SJCRH30 (cell line): ENCODE measurements at regions not wholly inside any gene's neighbourhood (a gene's known extent, or its start where the extent isn't known, plus 50 kb on each side); places are given as distances from the start of the nearest gene placed in this dataset.
A peak's percentile ranks its signal among the peaks of the same experiment; 100 is the strongest.

ENCODE experiments used
- DNase-seq, 2 experiments: peaks; one replicate each; pipeline ENCODE4 v3.0.0-alpha.2; 2015 to 2020
- H3K27ac ChIP-seq: fragments of 250-450 bp; sonication (Bioruptor Pico); 2 replicates; pipeline ENCODE4 v1.5.1; 2020; ENCODE audit warnings: mild to moderate bottlenecking, moderate library complexity
- H3K27me3 ChIP-seq: fragments of 250-450 bp; sonication (Bioruptor Pico); 2 replicates; pipeline ENCODE4 v1.5.1; 2020; ENCODE audit warnings: mild to moderate bottlenecking, moderate library complexity
- H3K36me3 ChIP-seq: fragments of 250-450 bp; sonication (Bioruptor Pico); 2 replicates; pipeline ENCODE4 v1.5.1; 2020; ENCODE audit warnings: mild to moderate bottlenecking, moderate library complexity
- H3K4me1 ChIP-seq: fragments of 250-450 bp; sonication (Bioruptor Pico); 2 replicates; pipeline ENCODE4 v1.5.1; 2020; ENCODE audit warnings: mild to moderate bottlenecking, moderate library complexity
- H3K4me3 ChIP-seq: fragments of 250-450 bp; sonication (Bioruptor Pico); 2 replicates; pipeline ENCODE4 v1.5.1; 2020; ENCODE audit warnings: mild to moderate bottlenecking, moderate library complexity
- H3K9me3 ChIP-seq: fragments of 250-450 bp; sonication (Bioruptor Pico); replicated peaks from 2 replicates; pipeline ENCODE4 v1.5.1; 2020; ENCODE audit warnings: mild to moderate bottlenecking, moderate library complexity

DNA sequence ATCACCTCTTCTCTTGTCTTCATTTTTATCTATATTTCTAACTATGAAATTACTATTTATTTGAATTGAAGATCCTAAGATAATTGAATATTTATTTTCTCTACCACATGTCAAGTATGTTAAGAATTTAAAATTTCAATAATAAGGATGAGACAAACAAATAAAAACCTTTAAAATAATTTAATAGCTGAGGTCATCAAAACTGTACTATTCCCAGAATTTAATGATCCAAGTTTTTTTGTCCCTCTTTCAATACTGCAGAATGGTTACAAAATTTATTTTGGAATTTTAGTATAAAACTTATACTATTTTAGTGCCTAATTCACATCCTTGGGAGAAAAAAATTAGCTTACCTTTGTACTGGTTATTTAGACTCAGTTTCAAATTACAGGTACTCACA lies 774.9 kb downstream of the ROBO2 start:
- H3K27ac ChIP-seq = no peak overlapping the region
- H3K27me3 ChIP-seq = no peaks in the 10 kb centered on the region
- H3K4me3 ChIP-seq = no peak overlapping the region
- H3K9me3 ChIP-seq = no peaks in the 10 kb centered on the region
- no peaks in the 10 kb centered on the region for H3K4me1 ChIP-seq
- DNase-seq = no peak
- no peaks in the 10 kb centered on the region for H3K36me3 ChIP-seq

GRCh38 chr3:77815467-77815866 lies 775.6 kb downstream of the ROBO2 start:
- H3K27me3 ChIP-seq = no peaks in the 10 kb centered on the region
- H3K36me3 ChIP-seq = no peaks in the 10 kb centered on the region
- H3K4me1 ChIP-seq = no peaks in the 10 kb centered on the region; the same call in 1 of the 2 replicates
- H3K27ac ChIP-seq = no peak overlapping the region
- H3K9me3 ChIP-seq = no peaks in the 10 kb centered on the region
- peak in 1 of 2 experiments; percentile 30 for DNase-seq
- no peak overlapping the region for H3K4me3 ChIP-seq

DNA sequence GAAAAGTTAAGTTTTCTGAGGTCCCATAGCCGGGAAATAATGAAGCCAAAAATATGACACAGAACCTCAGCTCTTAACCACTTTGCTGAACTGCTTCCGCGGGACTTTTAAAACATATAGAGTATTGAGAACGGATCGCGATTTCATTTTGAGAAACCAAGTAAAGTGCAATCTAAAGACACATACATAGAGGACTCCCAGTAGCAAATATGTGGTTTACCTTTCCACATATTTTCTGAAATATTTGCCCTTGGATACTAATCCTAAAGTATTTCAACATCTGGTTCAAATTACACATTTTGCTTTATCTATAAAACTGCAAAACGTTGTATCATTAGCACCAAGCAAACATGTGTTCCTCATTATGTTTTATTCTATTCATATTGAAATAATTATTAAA lies 776.5 kb downstream of the ROBO2 start:
- H3K36me3 ChIP-seq = no peaks in the 10 kb centered on the region
- no peak overlapping the region for H3K27ac ChIP-seq
- H3K27me3 ChIP-seq = no peaks in the 10 kb centered on the region
- no peak for DNase-seq
- no peaks in the 10 kb centered on the region for H3K9me3 ChIP-seq
- H3K4me1 ChIP-seq = no peaks in the 10 kb centered on the region; the same call in 1 of the 2 replicates
- no peak overlapping the region for H3K4me3 ChIP-seq

- Histone ChIP-seq H3K9me3 (no peaks in the 10 kb centered on the region), H3K4me3 (no peak overlapping the region), H3K27ac (no peak overlapping the region), H3K4me1 (no peaks in the 10 kb centered on the region; the same call in 1 of the 2 replicates), H3K27me3 (no peaks in the 10 kb centered on the region), H3K36me3 (no peaks in the 10 kb centered on the region)
- DNase-seq = peak; percentile 15 to 20
Observed at GRCh38 chr3:77825001-77825827, 785.3 kb downstream of the ROBO2 start.

- Histone ChIP-seq H3K27ac (no peak overlapping the region), H3K9me3 (no peaks in the 10 kb centered on the region), H3K36me3 (no peaks in the 10 kb centered on the region), H3K4me3 (no peak overlapping the region), H3K27me3 (no peaks in the 10 kb centered on the region), H3K4me1 (no peaks in the 10 kb centered on the region)
- DNase-seq = no peak
Observed at GRCh38 chr3:77835921-77836320, 796.0 kb downstream of the ROBO2 start.

DNA sequence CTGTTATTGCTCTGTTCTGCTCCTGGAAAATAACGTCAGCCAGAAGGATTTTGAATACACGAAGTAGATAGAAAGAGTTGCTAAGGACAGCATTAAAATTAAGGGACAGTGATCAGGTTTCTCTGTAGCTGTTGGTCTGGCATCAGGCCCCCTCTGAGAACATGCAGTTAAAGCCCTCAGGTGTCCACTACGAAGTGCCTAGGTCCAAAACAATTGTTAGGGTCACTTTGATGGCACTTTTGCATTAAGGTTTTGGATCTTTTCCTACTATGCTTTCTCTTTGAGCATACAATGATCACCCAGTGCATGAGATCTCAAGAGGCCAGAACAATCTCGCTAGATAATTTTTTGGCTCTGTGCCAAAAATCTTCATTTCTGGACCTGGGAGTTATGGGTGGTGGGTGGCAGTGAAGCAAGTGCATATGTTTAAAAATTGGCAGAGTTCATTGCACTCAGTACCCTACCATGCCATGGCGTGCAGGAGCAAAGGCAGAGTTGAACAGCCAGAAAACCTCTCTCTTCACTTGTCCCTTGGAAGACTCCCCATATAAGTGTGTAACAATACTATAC lies 797.6 kb downstream of the ROBO2 start:
- no peak for DNase-seq
- H3K9me3 ChIP-seq = no peaks in the 10 kb centered on the region
- no peak overlapping the region for H3K27ac ChIP-seq
- no peaks in the 10 kb centered on the region for H3K27me3 ChIP-seq
- H3K36me3 ChIP-seq = no peaks in the 10 kb centered on the region
- H3K4me3 ChIP-seq = no peak overlapping the region
- H3K4me1 ChIP-seq = no peaks in the 10 kb centered on the region

DNA sequence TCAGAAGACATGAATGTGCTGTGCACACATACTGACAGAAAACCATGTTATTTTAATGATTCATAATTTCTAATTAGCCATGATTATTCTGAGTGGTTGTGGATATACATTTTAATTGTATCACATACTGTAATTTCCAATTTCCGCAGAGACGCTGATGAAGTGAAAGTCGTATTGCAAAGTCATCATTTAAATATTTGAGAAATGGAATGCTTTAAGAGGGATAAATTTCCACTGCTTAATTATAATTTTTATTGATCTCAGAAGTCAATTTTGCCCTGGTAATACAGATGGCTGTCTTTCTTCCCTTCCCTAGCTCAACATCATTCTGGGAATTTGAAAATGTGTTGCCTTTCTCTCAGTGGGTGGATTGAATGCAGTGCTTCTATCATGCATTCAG lies 819.3 kb downstream of the ROBO2 start:
- H3K9me3 ChIP-seq = no peaks in the 10 kb centered on the region
- no peaks in the 10 kb centered on the region for H3K4me1 ChIP-seq
- DNase-seq = no peak
- no peak overlapping the region for H3K4me3 ChIP-seq
- no peaks in the 10 kb centered on the region for H3K36me3 ChIP-seq
- H3K27me3 ChIP-seq = no peaks in the 10 kb centered on the region
- H3K27ac ChIP-seq = no peak overlapping the region

GRCh38 chr3:77868725-77869124 lies 828.8 kb downstream of the ROBO2 start:
- Histone ChIP-seq H3K27ac (no peak overlapping the region), H3K4me3 (no peak overlapping the region), H3K36me3 (no peaks in the 10 kb centered on the region), H3K9me3 (no peaks in the 10 kb centered on the region), H3K4me1 (no peaks in the 10 kb centered on the region), H3K27me3 (no peaks in the 10 kb centered on the region)
- no peak for DNase-seq

GRCh38 chr3:77869423-77869822 lies 829.5 kb downstream of the ROBO2 start:
- no peak for DNase-seq
- no peak overlapping the region for H3K4me3 ChIP-seq
- H3K27me3 ChIP-seq = no peaks in the 10 kb centered on the region
- H3K4me1 ChIP-seq = no peaks in the 10 kb centered on the region
- no peak overlapping the region for H3K27ac ChIP-seq
- H3K9me3 ChIP-seq = no peaks in the 10 kb centered on the region
- no peaks in the 10 kb centered on the region for H3K36me3 ChIP-seq

DNA sequence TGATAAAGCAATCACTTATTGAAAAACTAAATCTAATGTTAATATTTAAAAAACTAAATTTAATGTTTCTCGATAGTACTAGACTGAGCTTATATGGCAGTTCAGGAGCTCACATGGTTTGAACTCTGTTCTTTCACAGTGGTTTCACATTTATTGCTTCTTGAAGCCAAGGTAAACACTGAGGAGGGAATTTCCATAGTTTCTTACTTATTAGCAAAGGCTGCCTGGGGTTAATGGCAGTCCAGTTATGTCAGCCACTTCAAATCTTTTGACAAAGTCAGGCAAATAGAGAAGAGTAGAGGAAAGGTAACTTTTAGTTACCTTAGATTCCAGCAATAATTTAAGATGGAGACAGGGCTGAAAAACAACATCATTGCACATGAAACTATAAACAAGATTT lies 831.5 kb downstream of the ROBO2 start:
- no peak for DNase-seq
- H3K4me1 ChIP-seq = no peaks in the 10 kb centered on the region
- H3K4me3 ChIP-seq = no peak overlapping the region
- H3K9me3 ChIP-seq = no peaks in the 10 kb centered on the region
- no peaks in the 10 kb centered on the region for H3K36me3 ChIP-seq
- H3K27me3 ChIP-seq = no peaks in the 10 kb centered on the region
- H3K27ac ChIP-seq = no peak overlapping the region

DNA sequence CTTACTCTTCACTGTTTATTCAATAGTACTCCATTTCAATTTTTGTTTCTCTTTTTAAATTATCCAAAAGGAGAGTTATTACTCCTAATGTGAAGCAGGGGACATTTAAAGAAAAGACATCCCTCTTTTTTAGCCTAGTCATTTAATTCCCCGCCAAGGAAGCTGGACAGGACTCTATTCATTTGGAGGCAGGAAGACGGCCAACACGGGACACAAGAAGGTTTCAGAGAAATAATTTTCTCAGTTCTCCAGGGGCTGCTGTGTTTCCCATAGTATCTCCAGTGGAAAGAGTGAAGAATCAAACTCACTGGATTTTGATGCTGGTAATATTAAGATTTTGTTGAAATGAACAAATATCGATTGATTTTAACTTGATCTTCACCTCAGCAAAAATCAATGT lies 833.7 kb downstream of the ROBO2 start:
- H3K27ac ChIP-seq = no peak overlapping the region
- no peaks in the 10 kb centered on the region for H3K4me1 ChIP-seq
- DNase-seq = no peak
- no peaks in the 10 kb centered on the region for H3K27me3 ChIP-seq
- no peak overlapping the region for H3K4me3 ChIP-seq
- H3K36me3 ChIP-seq = no peaks in the 10 kb centered on the region
- H3K9me3 ChIP-seq = no peaks in the 10 kb centered on the region

DNA sequence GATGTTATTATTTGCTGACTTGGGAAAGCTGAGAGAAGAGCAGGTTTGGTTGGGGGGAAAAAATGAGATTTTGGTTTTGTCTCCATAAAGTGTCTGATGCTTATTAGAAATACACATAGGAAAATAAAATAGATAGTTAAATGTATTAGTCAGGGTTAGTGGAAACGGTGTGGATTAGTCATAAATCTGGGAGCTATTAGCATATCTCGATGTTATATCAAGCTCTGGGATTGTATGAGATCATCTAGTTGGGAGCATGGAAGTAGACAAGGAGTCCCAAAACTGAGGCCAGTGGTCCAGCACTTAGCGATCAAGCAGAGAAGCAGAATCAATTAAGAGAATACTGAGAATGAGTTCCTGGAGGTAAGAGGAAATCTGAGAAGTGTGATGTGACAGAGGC lies 845.5 kb downstream of the ROBO2 start:
- Histone ChIP-seq H3K27me3 (no peaks in the 10 kb centered on the region), H3K4me1 (no peaks in the 10 kb centered on the region), H3K4me3 (no peak overlapping the region), H3K27ac (no peak overlapping the region), H3K9me3 (no peaks in the 10 kb centered on the region), H3K36me3 (no peaks in the 10 kb centered on the region)
- DNase-seq = no peak

- Histone ChIP-seq H3K27ac (no peak overlapping the region), H3K4me3 (no peak overlapping the region)
- DNase-seq = no peak
Observed at GRCh38 chr3:77887611-77888010, 847.7 kb downstream of the ROBO2 start.

DNA sequence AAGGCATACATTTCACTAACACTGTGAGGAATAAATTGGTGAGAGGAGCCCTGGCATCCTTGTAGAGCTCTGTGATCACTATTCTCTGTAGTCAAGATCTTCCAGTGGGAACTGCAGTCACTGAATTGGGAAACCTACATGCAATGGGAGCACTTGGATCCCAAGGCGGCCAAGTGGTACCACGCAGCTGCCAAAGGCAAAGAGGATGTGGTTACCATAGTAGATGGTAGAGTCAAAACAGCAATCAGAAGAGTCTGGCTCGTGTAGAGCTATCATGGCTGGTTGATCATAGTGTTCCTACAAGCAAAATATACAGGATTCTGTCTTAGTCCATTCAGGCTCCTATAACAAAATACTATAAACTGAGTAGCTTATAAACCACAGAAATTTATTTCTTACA lies 849.7 kb downstream of the ROBO2 start:
- Histone ChIP-seq H3K4me3 (no peak overlapping the region), H3K27me3 (no peaks in the 10 kb centered on the region), H3K27ac (no peak overlapping the region), H3K36me3 (no peaks in the 10 kb centered on the region), H3K9me3 (no peaks in the 10 kb centered on the region), H3K4me1 (no peaks in the 10 kb centered on the region)
- no peak for DNase-seq

More at GRCh38 chr3:77887611-77888010, 847.7 kb downstream of the ROBO2 start:
- no peaks in the 10 kb centered on the region for H3K27me3 ChIP-seq
- H3K4me1 ChIP-seq = no peaks in the 10 kb centered on the region
- no peaks in the 10 kb centered on the region for H3K9me3 ChIP-seq
- no peaks in the 10 kb centered on the region for H3K36me3 ChIP-seq

DNA sequence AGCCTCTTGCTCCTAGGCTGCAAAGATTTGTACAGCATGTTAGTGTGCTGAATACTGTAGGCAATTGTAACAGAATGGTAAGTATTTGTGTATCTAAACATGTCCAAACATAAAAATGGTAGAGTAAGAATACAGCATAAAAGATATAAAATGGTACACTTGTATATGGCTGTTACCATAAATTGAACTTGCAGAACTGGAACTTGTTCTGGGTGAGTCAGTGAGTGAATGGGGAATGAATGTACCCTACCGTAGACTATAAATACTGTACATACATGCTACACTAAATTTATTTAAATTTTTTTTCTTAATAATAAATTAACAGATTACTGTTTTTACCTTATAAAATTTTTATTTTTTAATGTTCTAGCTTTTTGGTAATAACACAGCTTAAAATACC lies 858.7 kb downstream of the ROBO2 start:
- no peak overlapping the region for H3K4me3 ChIP-seq
- H3K4me1 ChIP-seq = no peaks in the 10 kb centered on the region
- no peak for DNase-seq
- H3K36me3 ChIP-seq = no peaks in the 10 kb centered on the region
- no peak overlapping the region for H3K27ac ChIP-seq
- H3K27me3 ChIP-seq = no peaks in the 10 kb centered on the region
- H3K9me3 ChIP-seq = no peaks in the 10 kb centered on the region

DNA sequence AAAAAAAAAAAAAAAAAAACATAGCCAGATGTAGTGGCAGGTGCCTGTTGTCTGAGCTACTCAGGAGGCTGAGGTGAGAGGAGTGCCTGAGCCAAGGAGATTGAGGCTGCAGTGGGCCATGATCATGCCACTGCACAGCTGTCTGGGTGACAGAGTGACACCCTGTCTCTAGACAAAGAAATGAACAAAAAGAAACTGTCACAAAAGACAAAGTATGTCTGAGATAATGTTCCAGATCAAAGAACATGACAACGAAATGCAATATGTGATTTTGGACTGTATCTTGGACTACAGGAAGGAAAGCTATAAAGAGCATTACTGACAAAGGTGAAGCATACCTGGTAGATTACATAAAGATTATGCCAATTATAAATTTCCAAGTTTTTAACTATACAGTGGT lies 862.8 kb downstream of the ROBO2 start:
- H3K27ac ChIP-seq = no peak overlapping the region
- no peaks in the 10 kb centered on the region for H3K9me3 ChIP-seq
- no peaks in the 10 kb centered on the region for H3K27me3 ChIP-seq
- no peak overlapping the region for H3K4me3 ChIP-seq
- H3K4me1 ChIP-seq = no peaks in the 10 kb centered on the region
- DNase-seq = no peak
- H3K36me3 ChIP-seq = no peaks in the 10 kb centered on the region
